HG02610 (cell line): ENCODE measurements at regions not wholly inside any gene's neighbourhood (a gene's known extent, or its start where the extent isn't known, plus 50 kb on each side); places are given as distances from the start of the nearest gene placed in this dataset.

Experiments
- ATAC-seq: cut with Tn5 transposase; IDR thresholded peaks from one replicate; pipeline ENCODE4 v1.9.1; 2021; ENCODE audit warnings: mild to moderate bottlenecking, moderate library complexity; ENCODE audit not compliant: unreplicated experiment

- no peak for ATAC-seq
Observed at GRCh38 chr6:165804331-165805066, 141.5 kb upstream of the PDE10A start.

GRCh38 chr6:165800337-165800736 lies 137.3 kb upstream of the PDE10A start:
- ATAC-seq = no peak

- ATAC-seq = no peak
Observed at GRCh38 chr6:165799391-165800153, 136.5 kb upstream of the PDE10A start.

GRCh38 chr6:165798991-165799390 lies 135.9 kb upstream of the PDE10A start:
- ATAC-seq = no peak

DNA sequence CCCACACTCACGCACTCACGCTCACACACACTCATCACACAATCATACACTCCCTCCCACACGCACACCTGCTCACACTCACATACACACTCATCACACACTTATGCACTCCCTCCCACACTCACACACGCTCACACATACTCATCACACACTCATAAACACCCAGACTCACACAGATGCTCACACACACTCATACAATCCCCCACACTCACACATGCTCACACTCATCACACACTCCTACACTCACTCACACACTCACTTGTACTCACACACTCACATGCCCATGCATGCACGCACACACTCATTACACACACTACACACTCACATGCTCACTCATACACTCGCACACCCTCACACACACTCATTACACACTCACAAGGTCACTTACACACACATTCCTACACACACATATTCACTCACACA lies 131.1 kb upstream of the PDE10A start:
- no peak for ATAC-seq

DNA sequence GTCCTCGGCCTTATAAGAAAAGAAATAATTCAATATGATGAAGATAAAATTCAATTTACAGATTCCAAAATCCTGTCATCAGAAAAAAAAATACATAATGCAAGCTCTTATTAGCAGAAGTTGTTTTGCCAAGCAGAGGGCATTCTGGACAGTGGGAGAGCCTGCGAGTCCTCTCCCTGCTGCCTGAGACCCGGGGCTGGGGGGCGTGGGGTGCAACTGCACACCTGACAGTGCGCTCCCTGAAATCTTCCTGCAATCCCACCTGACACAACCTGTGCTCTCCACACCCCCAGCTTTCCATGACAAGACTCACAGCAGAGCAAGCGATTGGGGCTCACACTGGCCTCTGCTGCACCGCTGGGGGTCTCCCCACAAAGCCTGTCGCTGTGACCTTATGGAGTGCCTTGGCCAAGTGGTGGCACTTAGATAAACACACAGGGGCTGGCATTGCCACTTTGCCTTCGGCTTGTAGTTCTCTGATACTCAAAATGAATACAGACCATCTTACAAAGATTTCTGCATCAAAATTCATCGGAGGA lies 130.3 kb upstream of the PDE10A start:
- ATAC-seq = no peak

DNA sequence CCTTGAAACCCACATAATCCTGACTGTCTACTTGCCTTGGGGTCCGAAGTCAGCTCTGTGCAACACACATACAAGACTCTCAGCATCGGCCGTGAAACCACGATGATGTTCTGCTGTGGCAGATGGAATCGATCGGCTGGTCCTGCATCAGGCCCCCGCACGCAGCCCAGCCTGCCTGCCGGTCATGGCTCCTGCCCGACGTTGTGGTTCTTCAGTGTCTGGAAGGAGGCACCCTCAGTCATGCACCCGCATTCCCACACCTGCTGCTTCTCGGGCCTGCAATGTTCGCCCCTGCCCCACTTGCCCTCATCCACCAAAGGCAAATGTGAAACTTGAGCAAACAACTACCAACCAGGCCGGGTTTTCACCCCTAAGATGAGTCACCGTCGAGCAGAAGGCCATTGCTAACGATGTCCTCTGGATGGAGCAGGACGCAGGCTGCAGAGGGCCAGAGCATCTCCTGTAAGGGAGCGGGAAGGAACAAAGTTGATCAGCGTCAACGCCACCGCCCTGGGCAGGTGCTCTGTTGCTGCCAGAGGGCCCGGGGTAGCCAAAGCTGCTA lies 128.9 kb upstream of the PDE10A start:
- ATAC-seq = no peak

DNA sequence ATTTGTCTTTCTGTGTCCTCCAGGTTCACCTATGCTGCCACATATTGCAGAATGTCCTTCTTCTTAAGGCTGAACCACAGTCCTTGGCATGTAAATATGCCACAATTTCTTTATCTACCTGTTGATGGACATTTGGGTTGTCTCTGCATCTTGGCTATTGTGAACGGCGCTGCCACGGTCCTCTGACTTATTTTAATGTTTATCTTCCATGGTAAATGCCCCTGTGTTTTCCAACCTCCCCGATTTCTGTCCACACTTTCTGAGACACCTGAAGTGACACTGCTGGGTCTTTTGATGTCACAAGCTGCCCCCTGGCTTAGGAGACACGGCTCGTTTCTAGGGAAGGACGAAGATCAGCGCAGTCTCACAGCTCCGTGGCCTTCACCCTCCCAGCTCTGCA lies 128.3 kb upstream of the PDE10A start:
- ATAC-seq = no peak

DNA sequence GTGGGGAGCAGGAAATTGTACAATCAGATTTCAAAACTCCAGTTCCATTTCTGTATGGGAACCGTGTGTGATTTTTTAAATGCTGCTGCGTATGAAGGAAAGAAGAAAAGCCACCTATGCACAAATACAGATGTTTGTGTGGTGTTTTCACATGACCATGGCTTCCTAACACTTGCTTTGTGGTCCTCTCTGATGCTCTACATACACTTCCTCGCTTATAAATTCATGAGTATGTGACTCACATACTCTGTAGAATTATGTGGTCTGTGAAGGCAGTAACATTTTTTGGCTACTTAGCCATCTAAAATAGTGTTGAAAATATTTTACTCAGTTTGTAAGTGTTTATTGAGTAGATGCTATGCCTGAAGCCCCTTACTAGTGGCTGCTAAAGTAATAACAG lies 119.8 kb upstream of the PDE10A start:
- ATAC-seq = no peak

GRCh38 chr6:165782134-165782533 lies 119.1 kb upstream of the PDE10A start:
- no peak for ATAC-seq

GRCh38 chr6:165777680-165778079 lies 114.6 kb upstream of the PDE10A start:
- ATAC-seq = no peak

DNA sequence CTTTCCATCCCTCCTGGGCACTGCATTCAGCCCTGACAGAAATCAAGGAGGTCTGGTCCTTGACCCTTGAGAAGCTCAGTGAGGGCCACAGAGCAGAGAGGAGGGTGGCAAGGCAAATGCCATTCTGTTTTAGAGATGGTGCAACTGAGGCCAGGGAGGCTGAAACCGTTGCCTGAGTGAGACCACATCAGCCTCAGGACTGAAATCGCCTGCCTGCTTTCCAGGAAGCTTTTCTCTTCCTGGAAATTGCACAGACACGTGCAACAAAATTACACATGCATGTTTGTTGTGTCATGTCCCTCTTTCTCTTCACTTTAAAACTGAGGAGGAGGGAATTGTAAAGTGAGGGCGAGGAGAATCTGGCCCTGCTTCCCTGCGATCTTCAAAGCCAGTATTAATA lies 113.7 kb upstream of the PDE10A start:
- ATAC-seq = no peak

GRCh38 chr6:165775721-165776120 lies 112.7 kb upstream of the PDE10A start:
- ATAC-seq = no peak

DNA sequence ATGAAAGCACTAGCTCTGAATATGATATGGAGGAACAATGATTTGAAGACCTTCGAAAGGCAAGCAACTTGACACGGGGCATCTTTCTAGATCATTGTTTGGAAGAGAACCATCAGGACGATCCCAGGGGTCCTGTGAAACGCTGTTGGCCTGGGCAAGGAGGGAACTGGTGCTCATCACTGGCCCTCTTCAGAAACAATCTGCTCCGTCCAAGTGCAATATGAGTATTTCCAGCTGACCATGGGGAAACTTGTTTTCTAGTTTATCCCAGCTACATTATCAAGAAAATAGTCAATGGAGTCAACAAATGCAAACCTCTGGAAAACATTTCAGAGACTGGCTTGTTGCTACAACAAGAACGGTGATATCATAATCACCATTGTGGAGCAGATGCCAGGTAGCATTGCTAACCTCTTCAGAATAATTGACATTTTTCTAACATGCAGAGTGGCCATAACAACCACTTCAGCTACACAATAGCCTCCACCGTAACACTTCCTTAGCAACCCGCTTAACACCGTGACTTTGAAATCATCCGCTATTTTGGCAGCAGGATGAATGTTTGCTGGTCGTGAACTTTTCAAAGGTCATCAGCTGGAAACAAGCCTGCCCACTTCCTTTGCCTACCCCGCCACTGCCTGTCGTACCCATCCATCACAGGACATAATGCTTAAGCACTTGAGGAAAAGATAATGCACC lies 112.0 kb upstream of the PDE10A start:
- no peak for ATAC-seq

GRCh38 chr6:165770397-165771082 lies 107.5 kb upstream of the PDE10A start:
- no peak for ATAC-seq

GRCh38 chr6:165769884-165770283 lies 106.8 kb upstream of the PDE10A start:
- no peak for ATAC-seq

GRCh38 chr6:165769401-165769800 lies 106.4 kb upstream of the PDE10A start:
- no peak for ATAC-seq

DNA sequence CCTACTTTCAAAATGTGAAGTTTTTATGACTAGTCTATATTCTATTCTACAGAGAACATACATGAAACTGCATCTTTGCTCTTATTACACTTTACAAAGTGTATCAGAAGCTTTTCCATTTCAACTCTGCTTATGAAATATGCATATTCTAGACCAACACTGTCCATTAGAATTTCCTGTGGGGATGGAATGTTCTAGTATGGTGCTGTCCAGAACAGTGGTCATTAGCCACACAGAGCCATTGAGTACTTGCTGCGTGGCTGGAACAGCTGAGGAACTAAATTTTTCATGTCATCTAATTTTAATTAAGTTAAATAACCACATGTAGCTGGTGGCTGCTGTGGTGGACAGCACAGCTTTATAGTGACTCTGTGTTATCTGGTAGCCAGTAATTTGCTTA lies 105.9 kb upstream of the PDE10A start:
- ATAC-seq = no peak

DNA sequence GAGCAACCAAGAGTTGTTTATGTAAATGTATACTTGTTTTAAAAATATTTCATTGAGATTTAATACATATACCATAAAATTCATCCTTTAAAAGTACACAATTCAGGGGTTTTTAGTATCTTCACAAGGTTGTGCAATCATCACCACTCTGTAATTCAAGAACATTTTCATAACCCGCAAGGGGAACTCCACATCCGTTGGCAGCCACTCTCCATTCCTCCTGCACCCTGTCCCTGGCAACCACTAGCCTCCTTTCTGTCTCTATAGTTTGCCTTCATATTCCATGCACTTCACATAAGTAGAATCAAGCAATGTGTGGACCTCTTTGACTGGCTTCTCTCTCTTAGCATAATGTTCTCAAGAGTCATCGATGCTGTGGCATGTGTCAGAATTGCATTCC lies 104.2 kb upstream of the PDE10A start:
- ATAC-seq = peak; percentile 63

DNA sequence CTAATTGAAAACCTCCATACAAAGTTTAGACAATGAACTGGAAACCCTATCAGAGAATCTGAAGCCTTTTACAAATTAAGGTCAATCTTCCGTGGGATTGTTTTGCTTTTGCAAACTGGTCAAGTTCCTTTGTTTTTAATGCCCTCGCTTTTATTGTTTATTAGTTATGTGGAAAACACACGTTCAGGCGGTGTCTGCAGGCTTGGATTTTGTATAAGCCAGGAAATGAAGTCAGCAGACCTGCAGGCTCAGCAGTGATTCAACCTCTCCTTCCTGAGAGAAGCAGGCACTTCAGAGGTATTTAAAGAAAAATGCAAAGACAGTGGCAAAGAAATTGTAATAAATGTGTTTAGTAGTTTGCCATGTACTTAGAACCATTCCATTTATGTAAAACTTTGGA lies 103.4 kb upstream of the PDE10A start:
- no peak for ATAC-seq

- no peak for ATAC-seq
Observed at GRCh38 chr6:165766026-165766425, 103.0 kb upstream of the PDE10A start.
